GM19468 (cell line): ENCODE measurements at regions not wholly inside any gene's neighbourhood (a gene's known extent, or its start where the extent isn't known, plus 50 kb on each side); places are given as distances from the start of the nearest gene placed in this dataset.
A peak's percentile ranks its signal among the peaks of the same experiment; 100 is the strongest.

Experiments
- ATAC-seq: cut with Tn5 transposase; IDR thresholded peaks from one replicate; pipeline ENCODE4 v1.9.1; 2021; ENCODE audit warnings: mild to moderate bottlenecking, moderate library complexity, moderate number of reproducible peaks; ENCODE audit not compliant: unreplicated experiment; ENCODE audit errors: extremely low read depth

DNA sequence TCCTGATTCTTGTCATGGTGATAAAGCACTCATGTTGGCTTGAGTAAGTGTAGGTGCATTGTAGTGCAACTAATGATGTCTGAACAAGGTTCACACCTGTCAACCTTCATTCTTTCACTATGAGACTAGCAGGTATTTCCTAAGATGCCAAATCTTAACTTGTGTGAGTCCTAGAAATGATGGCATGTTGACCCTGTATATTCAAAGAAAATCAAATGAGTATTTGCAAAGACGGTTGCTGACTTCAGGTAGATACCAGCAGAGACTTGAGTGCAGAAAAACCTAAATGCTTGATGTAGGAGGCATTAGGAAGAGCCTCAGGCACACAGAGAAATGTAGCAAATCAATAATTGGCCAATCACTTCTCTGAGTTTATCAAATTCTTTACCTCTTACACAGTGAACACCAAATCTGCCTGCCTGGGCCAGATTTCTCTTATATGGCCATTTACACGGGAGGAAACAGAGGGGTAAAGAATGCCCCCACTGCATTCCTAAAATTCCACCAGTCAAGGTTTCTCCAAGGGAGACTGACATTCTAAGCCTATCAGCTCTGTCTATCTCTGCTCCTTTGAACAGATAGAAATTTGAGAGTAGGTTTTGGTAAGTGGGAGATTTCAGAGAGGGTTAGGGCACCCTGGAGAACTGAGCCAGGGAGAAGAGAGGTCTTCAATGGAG, 488.6 kb upstream of the WWC1 start:
- no peak for ATAC-seq

DNA sequence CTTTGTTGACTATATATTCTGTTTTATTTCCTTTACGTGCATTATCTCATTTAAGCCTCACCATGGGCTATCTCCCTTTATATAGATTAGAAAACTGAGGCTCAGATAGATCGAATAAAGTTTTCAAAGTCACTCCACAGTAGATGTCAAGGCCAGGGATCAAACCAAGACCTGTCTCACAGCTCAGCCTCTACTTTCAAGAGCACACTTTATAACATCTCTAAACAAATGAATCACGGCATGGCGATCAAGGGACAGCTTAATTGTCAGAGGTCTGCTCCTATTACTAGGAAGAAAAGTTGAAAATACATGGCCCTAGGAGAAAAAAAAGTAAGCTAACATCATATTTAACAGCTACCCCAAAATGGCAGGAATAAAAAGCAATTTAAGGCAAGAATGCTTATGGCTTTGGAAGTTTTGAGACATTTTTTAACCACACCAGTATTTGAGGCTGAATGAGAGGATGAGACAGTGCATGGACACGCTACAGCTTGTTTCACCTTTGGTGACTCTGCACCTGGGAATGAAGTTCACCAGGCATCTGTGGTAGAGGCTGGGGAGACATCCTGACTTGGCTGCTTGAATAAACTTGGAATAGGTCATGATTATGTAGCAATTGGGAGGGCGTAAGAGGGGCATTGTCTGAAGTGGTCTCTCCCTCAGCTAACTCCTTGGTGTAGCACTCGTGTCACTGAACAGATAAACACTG, 486.8 kb upstream of the WWC1 start:
- ATAC-seq = no peak

GRCh38 chr5:167810573-167810972, 480.9 kb upstream of the WWC1 start:
- no peak for ATAC-seq

DNA sequence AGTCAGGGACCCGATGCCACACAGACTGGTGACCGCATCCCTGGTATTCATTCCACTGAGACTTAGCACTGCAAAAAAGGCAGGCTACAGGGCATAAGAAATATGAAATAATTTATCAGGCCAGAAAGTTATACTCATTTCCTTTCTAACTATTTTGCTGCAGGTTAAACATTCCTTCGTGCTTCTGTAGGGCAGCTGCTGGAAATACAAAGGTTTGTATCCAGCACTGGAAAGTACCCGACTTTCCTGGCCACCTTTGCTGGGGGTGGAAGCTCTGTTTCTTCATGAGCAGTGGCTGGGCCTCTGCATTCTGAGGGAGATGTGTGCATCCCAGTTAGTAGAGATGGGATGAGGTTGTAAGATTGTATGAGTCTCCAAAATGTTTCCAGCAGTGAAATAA, 478.6 kb upstream of the WWC1 start:
- ATAC-seq = no peak

GRCh38 chr5:167813389-167813788, 478.1 kb upstream of the WWC1 start:
- no peak for ATAC-seq

GRCh38 chr5:167814040-167814439, 477.4 kb upstream of the WWC1 start:
- ATAC-seq = no peak

- no peak for ATAC-seq
These were observed 476.6 kb upstream of the WWC1 start for GRCh38 chr5:167814828-167815227.

- no peak for ATAC-seq
These were observed 475.1 kb upstream of the WWC1 start for GRCh38 chr5:167816354-167816753.

- no peak for ATAC-seq
These were observed 474.6 kb upstream of the WWC1 start for GRCh38 chr5:167816864-167817263.

- peak; percentile 79 for ATAC-seq
These were observed 472.0 kb upstream of the WWC1 start for GRCh38 chr5:167819406-167819805.

DNA sequence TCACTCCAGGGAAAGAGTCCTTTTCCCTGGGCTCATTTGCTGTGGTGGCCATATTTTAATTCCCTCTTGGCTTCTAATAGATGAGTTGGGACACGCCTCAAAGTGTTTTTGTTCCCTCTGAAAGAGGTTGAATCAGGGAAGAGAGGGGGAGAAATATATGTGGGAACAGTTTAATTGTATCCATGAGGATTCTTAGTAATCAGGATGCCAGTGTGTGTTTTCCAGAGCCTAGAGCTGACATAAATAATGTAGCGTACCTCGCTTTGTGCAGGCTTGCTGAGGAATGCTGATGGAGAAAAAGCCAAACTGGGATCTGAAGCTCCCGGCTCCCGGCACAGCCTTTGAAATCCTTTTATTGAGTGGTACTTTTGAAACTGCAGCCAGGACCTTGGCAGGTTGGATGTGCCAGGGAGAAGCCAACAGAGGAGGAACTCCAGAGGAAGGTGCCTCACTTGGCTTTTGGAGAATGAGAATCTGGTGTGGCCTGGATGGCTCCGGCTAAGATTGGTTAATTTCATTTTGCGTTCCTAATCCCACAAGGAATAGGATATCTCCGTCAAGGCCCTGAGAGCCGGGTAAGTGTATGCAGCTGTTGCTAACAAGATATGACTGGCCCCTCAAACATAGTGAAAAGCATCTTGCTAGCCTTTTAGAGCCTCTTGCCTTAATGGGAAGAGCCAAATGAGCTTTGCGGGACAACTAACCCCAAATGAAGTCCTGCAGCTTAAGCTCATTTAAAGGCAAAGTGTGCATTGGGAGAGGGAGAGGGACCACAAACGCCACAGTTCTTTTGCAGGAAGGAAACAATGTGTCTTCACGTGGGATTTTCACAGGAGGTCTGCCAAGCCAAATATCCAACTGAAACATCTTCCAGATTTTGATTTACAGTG, 471.1 kb upstream of the WWC1 start:
- no peak for ATAC-seq

DNA sequence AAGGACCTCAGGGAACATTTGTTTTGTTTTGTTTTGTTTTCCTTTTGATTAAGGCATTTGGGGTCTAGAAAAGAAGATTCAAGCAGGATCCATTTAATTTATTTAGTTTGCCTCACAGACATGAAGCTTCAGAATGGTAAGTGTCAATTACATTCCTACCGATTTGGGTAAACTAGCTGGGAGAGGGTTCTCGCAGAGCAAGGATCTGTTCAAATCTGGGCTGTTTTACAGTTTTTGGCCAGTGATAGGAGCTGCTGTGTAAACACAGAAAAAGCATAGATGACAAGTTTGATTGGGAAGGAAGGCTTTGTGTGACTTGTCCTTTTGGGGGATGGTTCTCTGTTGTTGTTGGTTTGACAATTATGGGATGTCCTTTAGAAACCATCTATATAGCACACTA, 470.3 kb upstream of the WWC1 start:
- no peak for ATAC-seq

- no peak for ATAC-seq
These were observed 469.8 kb upstream of the WWC1 start for GRCh38 chr5:167821669-167822068.

DNA sequence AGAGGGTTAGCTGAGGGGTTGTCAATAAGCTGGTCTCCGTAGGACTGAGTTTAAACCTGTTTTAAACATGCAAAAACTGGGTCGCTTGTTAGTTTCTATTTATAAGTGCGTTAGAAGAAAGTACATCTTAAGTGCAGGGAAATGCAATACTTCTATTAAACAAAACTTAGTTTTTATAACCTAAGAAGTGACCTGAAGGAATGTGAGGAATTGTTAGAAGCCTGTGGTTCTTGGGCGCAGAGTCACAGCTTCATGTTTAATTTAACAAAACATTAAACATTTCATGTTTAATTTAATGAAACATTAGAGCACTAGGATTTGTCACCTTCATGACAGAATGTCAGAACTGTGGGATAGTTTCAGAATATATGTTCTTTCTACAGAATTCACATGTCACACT, 469.2 kb upstream of the WWC1 start:
- ATAC-seq = no peak

- ATAC-seq = no peak
These were observed 468.0 kb upstream of the WWC1 start for GRCh38 chr5:167823405-167823804.

GRCh38 chr5:167827766-167828165, 463.7 kb upstream of the WWC1 start:
- no peak for ATAC-seq

DNA sequence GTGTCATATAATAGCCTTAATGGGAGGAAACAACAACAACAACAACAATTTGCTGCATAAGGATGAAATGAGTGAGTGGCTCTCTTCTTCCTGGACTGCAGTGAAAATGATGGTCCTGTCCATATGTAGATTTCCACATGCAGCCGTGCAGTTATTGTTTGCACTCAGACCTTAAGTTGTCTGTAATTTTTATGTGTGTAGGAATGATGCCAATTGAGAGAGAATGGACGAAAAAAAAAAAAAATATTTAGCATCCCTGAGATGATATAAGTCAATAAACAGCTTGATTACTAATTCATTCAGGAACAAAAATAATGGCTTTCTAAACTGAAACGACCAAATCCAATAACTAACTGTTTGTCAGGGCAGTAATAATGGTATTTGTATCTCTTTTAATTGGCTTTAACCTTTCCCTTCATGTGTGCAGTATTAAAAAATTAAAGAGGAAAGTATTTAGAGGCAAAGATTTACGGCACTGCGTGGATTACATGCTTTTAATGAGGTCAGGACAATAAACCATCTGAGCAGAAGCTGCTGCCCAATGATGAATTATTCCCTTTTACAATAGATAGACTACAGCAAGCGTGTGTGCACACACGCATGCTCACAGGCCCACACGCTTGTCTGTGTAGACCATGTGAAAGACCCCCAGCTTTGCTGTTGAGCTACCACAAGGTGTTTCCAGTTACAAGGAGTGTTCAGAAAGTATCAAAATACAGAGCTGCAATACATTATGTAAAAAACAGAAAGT, 459.5 kb upstream of the WWC1 start:
- ATAC-seq = no peak

GRCh38 chr5:167832609-167833008, 458.8 kb upstream of the WWC1 start:
- no peak for ATAC-seq

- no peak for ATAC-seq
These were observed 458.0 kb upstream of the WWC1 start for GRCh38 chr5:167833456-167833855.

DNA sequence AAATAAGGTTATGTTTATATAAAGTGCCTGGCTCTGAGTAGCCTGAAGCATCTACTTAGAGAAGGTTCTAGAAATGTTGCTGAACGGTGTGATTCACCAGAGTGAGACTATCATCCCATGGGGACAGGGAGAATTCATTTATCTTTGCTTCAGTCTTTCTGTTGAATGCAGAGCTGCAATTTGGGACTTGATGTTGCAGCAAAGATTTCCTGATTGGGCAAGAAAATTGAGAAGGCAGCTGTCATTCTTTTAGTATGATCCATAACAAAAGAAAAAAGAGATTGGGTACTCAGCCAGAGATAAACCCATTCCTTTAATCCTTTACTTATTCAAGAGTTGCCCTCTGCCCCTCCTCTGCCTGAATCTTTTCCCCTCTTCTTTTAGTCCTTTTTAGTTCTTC, 456.3 kb upstream of the WWC1 start:
- ATAC-seq = no peak
